ENCODE measurements at regions not wholly inside any gene's neighbourhood (a gene's known extent, or its start where the extent isn't known, plus 50 kb on each side); places are given as distances from the start of the nearest gene placed in this dataset.

GRCh38 chr12:92002673-92003382, 142.8 kb downstream of the BTG1 start:
- Histone ChIP-seq H3K36me3 (ENCODE audit: control insufficient read depth in 4 of 4, insufficient read depth in 4 of 4, low read length in 4 of 4) (no peaks in the 10 kb centered on the region), H3K9me3 (ENCODE audit: control insufficient read depth in 4 of 4, insufficient read depth in 3 of 4, low read length in 3 of 4) (no peaks in the 10 kb centered on the region), H3K27me3 (ENCODE audit: control insufficient read depth in 3 of 3, insufficient read depth in 3 of 3, low read length in 2 of 3) (no peaks in the 10 kb centered on the region), H3K9ac (ENCODE audit: insufficient read depth in 1 of 2, low read length in 2 of 2) (peak overlapping the region in 1 of 2 donors; percentile 7), H3K4me1 (ENCODE audit: control insufficient read depth in 5 of 5, insufficient read depth in 5 of 5, low read length in 5 of 5) (peaks cover 0 to 14% (median 11%) of the 10 kb centered on the region in 5 donors), H3K4me3 (no peak overlapping the region), H3K27ac (ENCODE audit: low read depth in 1 of 2, low read length in 1 of 2) (peak overlapping the region in 1 of 2 donors; percentile 60)
- ATAC-seq (ENCODE audit: insufficient read depth, low FRiP score) (no peak), DNase-seq (peak in 2 of 3 donors; percentile 61 to 78)
- 70 to 82% methylated on average over 5 of the region's 5 CpGs for WGBS, 2 donors
- no peak for TF ChIP-seq CTCF (IDR thresholded peaks at IDR 0.05; ENCODE audit: control extremely low read depth, extremely low read depth)

DNA sequence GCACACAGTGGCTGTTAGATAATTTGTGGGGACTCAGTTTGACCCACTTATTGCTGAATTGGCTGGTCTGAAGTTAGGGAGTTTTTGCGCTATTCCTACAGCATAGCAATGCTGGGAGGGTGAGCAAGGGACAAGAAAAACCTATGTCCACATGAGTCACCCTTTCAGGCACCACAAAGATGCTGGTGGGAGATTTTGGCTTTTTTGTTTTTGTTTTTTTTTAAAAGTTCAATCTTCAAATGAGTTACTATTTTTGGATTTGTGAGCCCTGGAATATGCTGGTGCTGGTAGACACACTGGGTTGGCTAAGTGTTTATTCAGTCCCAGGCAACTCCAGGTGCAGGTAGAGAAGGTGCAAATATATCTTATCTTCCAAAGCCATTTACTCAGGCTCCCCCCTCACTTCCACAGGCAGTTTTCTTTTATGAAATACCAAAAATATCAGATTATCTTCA, 143.4 kb downstream of the BTG1 start:
- TF ChIP-seq CTCF (IDR thresholded peaks at IDR 0.05; ENCODE audit: control extremely low read depth, extremely low read depth) = no peak
- no peaks in the 10 kb centered on the region for H3K36me3 ChIP-seq (ENCODE audit: control insufficient read depth in 4 of 4, insufficient read depth in 4 of 4, low read length in 4 of 4)
- no peak overlapping the region for H3K27ac ChIP-seq (ENCODE audit: low read depth in 1 of 2, low read length in 1 of 2)
- no peaks in the 10 kb centered on the region for H3K9me3 ChIP-seq (ENCODE audit: control insufficient read depth in 4 of 4, insufficient read depth in 3 of 4, low read length in 3 of 4)
- peaks cover 0 to 14% (median 11%) of the 10 kb centered on the region in 5 donors for H3K4me1 ChIP-seq (ENCODE audit: control insufficient read depth in 5 of 5, insufficient read depth in 5 of 5, low read length in 5 of 5)
- ATAC-seq (ENCODE audit: insufficient read depth, low FRiP score) (no peak), DNase-seq (no peak)
- no peak overlapping the region for H3K4me3 ChIP-seq
- WGBS, 2 donors = 95 to 100% methylated on average over 1 of the region's 1 CpG
- H3K27me3 ChIP-seq (ENCODE audit: control insufficient read depth in 3 of 3, insufficient read depth in 3 of 3, low read length in 2 of 3) = no peaks in the 10 kb centered on the region
- peak overlapping the region in 1 of 2 donors; percentile 7 for H3K9ac ChIP-seq (ENCODE audit: insufficient read depth in 1 of 2, low read length in 2 of 2)

DNA sequence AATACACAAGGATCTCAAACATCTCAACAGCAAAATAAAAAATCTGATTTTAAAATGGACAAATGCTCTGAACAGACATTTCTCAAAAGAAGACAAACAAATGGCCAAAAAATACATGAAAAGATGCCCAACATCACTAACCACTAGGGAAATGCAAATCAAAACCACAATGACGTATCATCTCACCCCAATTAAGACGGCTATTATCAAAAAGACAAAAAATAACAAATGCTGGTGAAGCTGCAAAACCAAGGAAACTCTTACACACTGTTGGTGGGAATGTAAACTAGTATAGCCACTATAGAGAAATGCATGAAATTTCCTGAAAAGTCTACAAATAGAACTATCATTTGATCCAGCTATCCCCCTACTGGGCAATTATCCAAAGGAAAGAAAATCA, 145.0 kb downstream of the BTG1 start:
- Histone ChIP-seq H3K9ac (ENCODE audit: insufficient read depth in 1 of 2, low read length in 2 of 2) (no peak overlapping the region), H3K27ac (ENCODE audit: low read depth in 1 of 2, low read length in 1 of 2) (no peak overlapping the region), H3K4me1 (ENCODE audit: control insufficient read depth in 5 of 5, insufficient read depth in 5 of 5, low read length in 5 of 5) (peaks cover 0 to 14% (median 11%) of the 10 kb centered on the region in 5 donors), H3K27me3 (ENCODE audit: control insufficient read depth in 3 of 3, insufficient read depth in 3 of 3, low read length in 2 of 3) (no peaks in the 10 kb centered on the region), H3K4me3 (no peak overlapping the region), H3K36me3 (ENCODE audit: control insufficient read depth in 4 of 4, insufficient read depth in 4 of 4, low read length in 4 of 4) (no peaks in the 10 kb centered on the region), H3K9me3 (ENCODE audit: control insufficient read depth in 4 of 4, insufficient read depth in 3 of 4, low read length in 3 of 4) (no peaks in the 10 kb centered on the region)
- DNase-seq (no peak), ATAC-seq (ENCODE audit: insufficient read depth, low FRiP score) (no peak)
- WGBS, 2 donors = 73 to 86% methylated on average over 2 of the region's 2 CpGs
- TF ChIP-seq CTCF (IDR thresholded peaks at IDR 0.05; ENCODE audit: control extremely low read depth, extremely low read depth) = no peak
